Activated CD4-positive, CD25-positive, alpha-beta regulatory T cell (primary cell): ENCODE measurements at regions not wholly inside any gene's neighbourhood (a gene's known extent, or its start where the extent isn't known, plus 50 kb on each side); places are given as distances from the start of the nearest gene placed in this dataset.
"Not testable (repeated sequence)": the region's sequence is repeated elsewhere in the genome, so short reads cannot be mapped to it uniquely, and the experiment has no call there.

Experiments
- DNase-seq, 4 experiments: peaks; one replicate each; lab custom pipeline; 2025; lab: John Stamatoyannopoulos, UW

- DNase-seq: no peak
Measured at GRCh38 chr20:52306477-52306876, 114.9 kb upstream of the ZFP64 start.

DNA sequence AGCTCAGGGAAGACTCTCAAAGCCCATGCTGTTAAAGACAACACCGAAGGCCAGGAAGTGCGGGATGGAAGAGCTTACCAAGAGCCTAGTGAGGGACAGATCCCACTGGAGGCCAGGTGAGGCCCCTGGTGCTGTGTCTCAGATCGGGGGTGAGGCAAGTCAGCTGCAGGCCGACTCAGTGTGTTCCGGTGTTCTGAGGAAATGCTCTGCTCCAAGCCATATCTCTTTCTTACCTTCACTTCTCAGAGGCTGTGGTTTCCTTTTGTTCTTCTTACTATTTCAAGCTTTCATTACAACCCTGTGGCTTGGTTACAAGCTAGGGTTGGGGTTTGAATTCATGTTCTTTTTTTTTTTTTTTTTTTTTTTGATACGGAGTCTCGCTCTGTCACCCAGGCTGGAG is 114.3 kb upstream of the ZFP64 start:
- no peak for DNase-seq

GRCh38 chr20:52305024-52305645 is 113.6 kb upstream of the ZFP64 start:
- DNase-seq: no peak

DNA sequence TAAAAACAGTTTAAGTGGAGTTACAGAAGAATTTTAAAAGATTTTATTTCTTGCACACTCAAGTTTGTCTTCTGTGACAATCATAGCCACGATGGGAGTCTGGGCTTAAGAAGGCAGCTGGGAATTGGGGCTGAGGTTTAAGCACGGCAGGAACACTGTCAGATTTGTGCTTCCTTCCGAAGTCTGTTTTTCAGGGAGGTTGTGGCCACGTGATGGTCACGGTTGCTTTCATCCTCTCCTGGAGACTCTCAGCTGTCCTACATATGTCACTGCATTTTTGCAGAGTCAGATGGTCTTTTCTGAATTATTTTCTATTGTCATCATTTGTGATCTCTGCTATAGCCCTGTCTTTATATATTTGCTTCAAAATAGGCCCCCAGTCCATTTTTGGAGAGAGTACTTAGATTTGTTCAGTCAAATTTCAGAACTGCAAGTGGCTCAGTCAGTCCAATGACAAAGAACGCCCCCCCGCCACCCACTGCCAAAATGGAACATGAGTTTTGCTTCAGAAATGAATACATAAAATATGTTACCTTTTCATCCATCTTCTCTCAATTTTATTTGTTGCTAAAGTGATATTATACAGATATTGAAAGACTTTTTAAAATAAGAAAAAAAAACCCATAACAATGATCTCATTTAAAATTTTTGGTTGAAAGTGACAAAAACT is 111.8 kb upstream of the ZFP64 start:
- DNase-seq: no peak

DNA sequence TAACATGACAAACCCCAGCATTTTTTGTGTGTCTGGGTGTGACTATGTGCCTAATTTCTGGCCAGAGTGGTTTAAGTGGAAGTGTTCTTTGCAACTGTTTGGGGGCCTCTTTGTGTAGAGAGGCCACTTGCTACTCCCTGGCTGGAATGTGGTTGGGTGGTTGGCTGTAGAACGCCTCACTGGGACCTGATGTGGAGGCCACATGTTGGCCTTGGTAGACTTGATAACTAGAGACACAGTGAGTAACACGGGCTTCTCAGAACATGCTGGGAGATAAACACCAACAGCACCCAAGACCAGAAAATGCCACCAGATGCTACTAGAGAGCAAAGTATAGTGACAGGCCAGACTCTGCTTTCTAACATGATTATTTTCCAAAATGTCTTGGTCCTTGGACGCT is 111.2 kb upstream of the ZFP64 start:
- no peak for DNase-seq

- DNase-seq: not testable (repeated sequence)
Measured at GRCh38 chr20:52302051-52302450, 110.5 kb upstream of the ZFP64 start.

DNA sequence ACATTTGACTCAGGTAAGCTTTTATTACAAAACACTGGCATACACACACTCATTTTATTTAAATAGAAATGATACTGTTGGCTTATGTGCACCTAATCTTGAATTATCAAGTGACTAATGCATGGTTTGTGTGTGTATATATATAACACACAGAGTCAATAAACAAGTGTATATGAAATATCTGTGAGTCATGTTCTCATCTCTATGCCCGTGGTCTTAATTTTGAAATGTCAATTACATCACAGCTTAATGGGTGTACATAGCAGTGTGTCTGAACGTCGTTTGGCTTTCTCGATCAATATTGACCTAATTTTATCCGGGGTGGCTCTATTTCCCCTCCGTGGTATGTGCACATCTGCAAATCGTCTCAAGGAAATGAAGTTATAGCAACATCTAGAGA is 104.0 kb upstream of the ZFP64 start:
- DNase-seq: no peak

DNA sequence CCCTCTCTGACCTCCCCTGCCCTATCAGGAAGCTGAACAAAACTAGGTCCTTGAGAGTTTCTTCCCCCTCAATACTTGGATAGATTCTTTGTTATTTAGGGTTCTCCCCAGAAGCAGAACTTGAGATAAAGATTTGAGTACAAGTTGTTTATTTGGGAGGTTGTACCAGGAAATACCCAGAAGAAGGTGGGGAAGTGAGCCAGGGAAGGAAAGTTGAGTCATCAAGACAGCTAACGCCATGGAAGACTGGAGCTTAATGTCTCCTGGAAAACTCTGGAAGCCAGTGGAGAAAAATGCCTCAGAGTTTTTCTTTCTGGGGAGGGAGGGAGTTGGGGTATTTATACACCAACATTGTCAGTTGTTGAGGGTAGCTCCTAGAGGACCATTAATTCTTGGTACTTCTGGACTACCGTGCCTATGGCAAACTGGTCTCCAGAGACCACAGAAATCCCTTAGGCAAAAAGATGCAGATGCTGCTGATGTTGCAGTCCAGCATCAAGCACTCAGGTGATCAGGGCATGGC is 102.6 kb upstream of the ZFP64 start:
- no peak for DNase-seq

DNA sequence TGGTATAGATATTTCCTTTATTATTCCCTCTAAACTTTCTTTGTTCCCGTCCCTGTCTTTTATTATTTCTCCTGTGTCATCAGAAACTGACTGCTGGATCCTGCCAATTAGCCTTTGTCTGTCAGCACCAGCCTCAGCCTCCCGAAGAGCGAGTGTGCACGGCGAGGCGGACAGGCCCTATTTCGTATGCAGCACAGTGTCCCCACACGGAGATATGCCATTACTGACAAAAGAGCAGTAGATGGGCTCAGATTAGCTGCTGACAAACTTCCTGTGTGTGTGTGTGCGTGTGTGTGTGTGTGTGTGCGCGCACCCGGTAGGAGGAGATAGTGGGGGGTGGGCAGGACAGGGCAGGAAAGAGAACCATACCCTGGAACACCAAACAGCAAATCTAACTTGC is 99.5 kb upstream of the ZFP64 start:
- DNase-seq: no peak

GRCh38 chr20:52290569-52290968 is 99.0 kb upstream of the ZFP64 start:
- no peak for DNase-seq

- no peak for DNase-seq
Measured at GRCh38 chr20:52289956-52290565, 98.5 kb upstream of the ZFP64 start.

DNA sequence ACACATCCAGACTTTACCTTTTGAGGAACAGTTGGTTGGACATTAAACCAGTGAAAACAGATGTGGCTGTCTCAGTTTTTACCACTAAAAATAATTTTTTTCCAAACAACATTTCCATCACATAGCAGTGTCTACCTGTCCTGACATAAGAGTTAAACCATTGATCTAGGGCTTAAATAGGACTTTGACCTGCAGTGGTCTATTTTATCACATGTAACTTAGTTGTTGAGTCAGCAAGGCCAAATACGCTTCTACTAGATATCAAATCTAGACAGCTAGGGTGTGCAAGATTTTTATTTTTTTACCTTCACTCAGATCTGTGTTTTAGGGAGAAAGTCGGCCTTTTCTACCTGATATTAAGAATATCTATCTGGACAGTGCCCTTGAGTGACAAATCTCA is 88.8 kb upstream of the ZFP64 start:
- DNase-seq: no peak

- no peak for DNase-seq
Measured at GRCh38 chr20:52279706-52280105, 88.1 kb upstream of the ZFP64 start.

- DNase-seq: no peak
Measured at GRCh38 chr20:52275181-52275691, 83.7 kb upstream of the ZFP64 start.

DNA sequence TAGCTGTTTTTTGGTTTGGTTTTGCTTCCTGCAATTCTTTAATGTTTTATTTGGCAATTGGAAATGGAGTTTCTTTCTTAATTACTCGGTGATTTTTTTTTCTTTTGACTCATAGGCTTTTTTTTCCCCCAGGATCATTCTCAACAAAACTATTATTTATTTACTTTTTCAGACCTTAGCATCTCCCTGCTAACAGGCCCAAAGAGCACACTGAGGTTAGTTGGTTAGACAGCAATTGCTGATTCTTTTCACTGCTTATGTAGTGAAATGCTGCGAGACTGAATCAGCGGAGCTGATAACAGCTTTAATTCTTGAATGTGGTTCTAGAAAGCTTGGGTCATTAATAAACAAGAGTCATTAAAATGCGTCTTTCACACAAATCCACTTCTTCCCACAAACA is 79.1 kb upstream of the ZFP64 start:
- no peak for DNase-seq

GRCh38 chr20:52270001-52270606 is 78.5 kb upstream of the ZFP64 start:
- no peak for DNase-seq

DNA sequence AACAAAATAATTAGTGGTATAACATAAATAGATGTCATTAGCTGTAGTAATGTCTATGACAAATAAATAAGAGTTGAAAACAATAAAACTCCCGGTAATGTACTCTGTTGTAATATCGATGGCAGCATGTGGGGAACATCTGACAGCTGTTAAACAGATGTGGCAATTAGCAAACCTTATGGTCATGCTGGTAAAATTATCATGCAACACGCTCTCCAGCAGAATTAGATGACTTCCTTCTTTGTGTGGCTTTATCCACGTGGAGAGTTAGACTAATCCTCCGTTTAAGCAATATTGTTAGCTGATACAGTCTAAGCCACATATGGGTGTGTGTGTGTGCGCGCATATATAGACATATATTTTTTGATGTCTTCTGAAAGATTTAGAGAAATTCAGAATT is 77.7 kb upstream of the ZFP64 start:
- no peak for DNase-seq

- no peak for DNase-seq
Measured at GRCh38 chr20:52268184-52268749, 76.7 kb upstream of the ZFP64 start.

- no peak for DNase-seq
Measured at GRCh38 chr20:52267418-52267817, 75.8 kb upstream of the ZFP64 start.

DNA sequence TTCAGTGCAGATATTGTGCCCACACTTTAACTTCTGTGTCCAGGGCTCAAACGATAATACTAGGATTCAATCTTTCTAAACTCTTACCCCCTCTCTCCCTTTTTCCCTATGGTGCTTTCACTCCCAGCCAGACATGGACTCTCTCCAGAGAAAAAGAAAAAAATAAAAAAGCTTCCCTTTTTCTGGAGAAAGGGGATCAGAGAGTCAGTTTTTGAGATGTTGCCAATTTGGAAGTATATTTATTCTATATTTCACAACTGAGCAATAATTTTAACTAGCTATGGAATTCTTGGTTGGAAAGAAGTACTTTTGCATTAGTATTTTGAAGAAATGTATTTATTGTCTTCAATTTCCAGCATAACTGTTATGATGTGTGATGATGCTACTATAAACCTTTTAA is 72.2 kb upstream of the ZFP64 start:
- no peak for DNase-seq

DNA sequence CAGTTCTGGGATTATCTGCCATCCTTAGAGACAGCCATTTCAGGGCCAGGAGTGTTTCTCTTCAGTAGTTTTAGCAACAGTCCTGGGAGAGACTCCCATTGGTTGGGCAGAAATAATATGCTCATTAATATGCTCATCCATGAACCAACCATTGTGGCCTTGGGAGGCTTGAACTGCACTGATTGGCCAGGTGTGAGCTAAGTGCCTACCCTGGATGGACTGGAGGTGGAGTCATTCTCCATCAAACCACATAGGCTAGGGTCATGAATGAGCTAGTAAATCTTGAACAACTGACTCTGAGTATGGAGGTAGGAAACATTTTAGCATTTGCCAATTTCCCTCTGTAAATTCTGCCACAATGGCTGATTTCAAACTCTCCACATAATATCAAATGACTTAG is 70.2 kb upstream of the ZFP64 start:
- no peak for DNase-seq

DNA sequence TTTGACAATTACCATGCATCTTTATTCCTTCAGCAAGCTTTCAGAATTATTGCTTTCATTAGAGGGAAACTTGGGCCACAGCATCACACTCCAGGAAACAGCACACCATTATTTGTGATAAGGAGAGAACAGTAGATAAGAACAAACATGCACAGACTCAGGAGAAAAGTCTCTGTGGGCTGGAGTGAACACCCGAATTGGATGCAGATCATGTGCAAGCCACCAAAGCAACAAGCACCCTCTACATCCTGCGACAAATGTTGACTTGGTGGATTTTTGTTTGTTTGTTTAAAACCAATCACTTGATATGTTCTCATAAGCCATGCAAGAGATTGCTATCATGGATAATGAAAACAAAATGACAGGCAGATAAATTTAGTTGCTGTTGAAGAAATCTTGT is 67.7 kb upstream of the ZFP64 start:
- no peak for DNase-seq

DNA sequence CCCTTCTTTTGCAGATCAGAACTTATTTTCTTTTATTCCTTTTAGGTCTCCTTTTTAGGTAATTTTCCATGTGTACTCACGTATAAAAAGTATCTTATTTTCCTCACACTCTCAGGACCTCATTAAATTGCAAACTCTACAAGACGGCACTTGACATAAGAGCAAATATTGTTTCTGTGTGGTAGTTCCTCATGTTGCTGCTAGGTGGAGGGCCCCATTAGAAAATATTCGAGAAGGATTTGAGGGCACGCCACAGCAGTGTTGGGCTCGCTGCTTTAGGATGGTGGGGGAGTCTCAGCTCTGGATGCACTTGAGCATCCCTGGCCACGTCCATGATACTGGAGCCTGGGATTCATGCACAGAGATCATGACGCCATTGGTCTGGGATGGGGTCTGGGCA is 64.9 kb upstream of the ZFP64 start:
- DNase-seq: no peak
